GM21786 (cell line): ENCODE measurements at regions not wholly inside any gene's neighbourhood (a gene's known extent, or its start where the extent isn't known, plus 50 kb on each side); places are given as distances from the start of the nearest gene placed in this dataset.

Source experiments
- ATAC-seq: cut with Tn5 transposase; IDR thresholded peaks from one replicate; pipeline ENCODE4 v1.9.1; 2021; ENCODE audit not compliant: unreplicated experiment

GRCh38 chr18:43875511-43875910 is 598.2 kb upstream of the SYT4 start:
- ATAC-seq = no peak

- no peak for ATAC-seq
Measured at GRCh38 chr18:43876286-43876685, 599.0 kb upstream of the SYT4 start.

GRCh38 chr18:43876748-43877147 is 599.5 kb upstream of the SYT4 start:
- no peak for ATAC-seq

GRCh38 chr18:43877616-43878321 is 600.5 kb upstream of the SYT4 start:
- ATAC-seq = no peak

- no peak for ATAC-seq
Measured at GRCh38 chr18:43879415-43879814, 602.1 kb upstream of the SYT4 start.

- no peak for ATAC-seq
Measured at GRCh38 chr18:43882358-43883055, 605.2 kb upstream of the SYT4 start.

GRCh38 chr18:43883886-43884285 is 606.6 kb upstream of the SYT4 start:
- ATAC-seq = no peak

- ATAC-seq = no peak
Measured at GRCh38 chr18:43886341-43886740, 609.1 kb upstream of the SYT4 start.

GRCh38 chr18:43887491-43887890 is 610.2 kb upstream of the SYT4 start:
- ATAC-seq = no peak

- ATAC-seq = no peak
Measured at GRCh38 chr18:43888598-43888997, 611.3 kb upstream of the SYT4 start.

- no peak for ATAC-seq
Measured at GRCh38 chr18:43893001-43893637, 615.8 kb upstream of the SYT4 start.

- no peak for ATAC-seq
Measured at GRCh38 chr18:43904209-43904837, 627.0 kb upstream of the SYT4 start.

- no peak for ATAC-seq
Measured at GRCh38 chr18:43914018-43914417, 636.7 kb upstream of the SYT4 start.

GRCh38 chr18:43916984-43917383 is 639.7 kb upstream of the SYT4 start:
- ATAC-seq = no peak

- no peak for ATAC-seq
Measured at GRCh38 chr18:43917520-43917919, 640.2 kb upstream of the SYT4 start.

GRCh38 chr18:43919551-43919950 is 642.3 kb upstream of the SYT4 start:
- ATAC-seq = no peak

GRCh38 chr18:43931439-43931838 is 654.1 kb upstream of the SYT4 start:
- ATAC-seq = no peak

GRCh38 chr18:43932140-43932539 is 654.9 kb upstream of the SYT4 start:
- no peak for ATAC-seq

- ATAC-seq = no peak
Measured at GRCh38 chr18:43933177-43933576, 655.9 kb upstream of the SYT4 start.

GRCh38 chr18:43934322-43934721 is 657.0 kb upstream of the SYT4 start:
- no peak for ATAC-seq

GRCh38 chr18:43934781-43935471 is 657.6 kb upstream of the SYT4 start:
- ATAC-seq = no peak
